Thyroid gland (tissue), 4 donors: ENCODE measurements at regions not wholly inside any gene's neighbourhood (a gene's known extent, or its start where the extent isn't known, plus 50 kb on each side); places are given as distances from the start of the nearest gene placed in this dataset.

Experiments
- DNase-seq, 2 donors: peaks; one replicate each; pipeline ENCODE4 v3.0.0-alpha.2; 2019
- H3K27ac ChIP-seq, 3 donors: fragments of 200-600 bp; sonication (generic); 1 replicate in 2 of 3; 2 replicates in 1 of 3; pipeline ENCODE4 v1.5.1; 2016 to 2019; ENCODE audit warnings: mild to moderate bottlenecking in 1 of 3, moderate library complexity in 1 of 3
- H3K27me3 ChIP-seq: fragments of 200-600 bp; sonication (generic); one replicate; pipeline ENCODE4 v1.5.1; 2019
- H3K36me3 ChIP-seq, 2 donors: fragments of 200-600 bp; sonication (generic); one replicate each; pipeline ENCODE4 v1.5.1; 2016 to 2019
- H3K4me1 ChIP-seq, 2 donors: fragments of 200-600 bp; sonication (generic); one replicate each; pipeline ENCODE4 v1.5.1; 2017 to 2019
- H3K4me3 ChIP-seq, 3 donors: fragments of 200-600 bp; sonication (generic); replicated peaks in 1 of 3; 1 replicate in 2 of 3; 2 replicates in 1 of 3; pipeline ENCODE4 v1.5.1; 2016; ENCODE audit warnings: mild to moderate bottlenecking in 1 of 3
- H3K9me3 ChIP-seq: fragments of 200-600 bp; sonication (generic); one replicate; pipeline ENCODE4 v1.5.1; 2017
- POLR2A ChIP-seq, 2 donors: fragments of 450-650 bp; IDR thresholded peaks; one replicate each; pipeline ENCODE4 v1.6.1; 2017; ENCODE audit warnings: antibody characterized with exemption in 2 of 2, mild to moderate bottlenecking in 2 of 2, moderate library complexity in 1 of 2
- WGBS, 2 donors: methylation state at CpG; one replicate each; pipeline ENCODE4 v1.1.5; 2017; 5-methylcytosine and 5-hydroxymethylcytosine counted together
- intact Hi-C: fragments of 100-400 bp; cut with DNase I; formaldehyde crosslinking; loops from one replicate; pipeline ENCODE4 v1.15.1; 2023
- TF ChIP-seq, protein P1 (sequence below), 6 experiments: fragments of 200-600 bp in 3 of 6; fragments of 450-650 bp in 3 of 6; sonication (generic) in 3 of 6; IDR thresholded peaks; one replicate each; pipeline ENCODE4 v1.5.1; 2016 to 2019; ENCODE audit warnings: antibody characterized with exemption in 6 of 6, mild to moderate bottlenecking in 2 of 6, inconsistent platforms in 1 of 6, moderate library complexity in 1 of 6

GRCh38 chr12:40508421-40508820 lies 183.8 kb upstream of the CNTN1 start:
- no peaks in the 10 kb centered on the region for H3K36me3 ChIP-seq
- H3K27ac ChIP-seq, result no peak overlapping the region
- H3K9me3 ChIP-seq, result no peaks in the 10 kb centered on the region
- no peaks in the 10 kb centered on the region for H3K27me3 ChIP-seq
- TF ChIP-seq, protein P1, sequence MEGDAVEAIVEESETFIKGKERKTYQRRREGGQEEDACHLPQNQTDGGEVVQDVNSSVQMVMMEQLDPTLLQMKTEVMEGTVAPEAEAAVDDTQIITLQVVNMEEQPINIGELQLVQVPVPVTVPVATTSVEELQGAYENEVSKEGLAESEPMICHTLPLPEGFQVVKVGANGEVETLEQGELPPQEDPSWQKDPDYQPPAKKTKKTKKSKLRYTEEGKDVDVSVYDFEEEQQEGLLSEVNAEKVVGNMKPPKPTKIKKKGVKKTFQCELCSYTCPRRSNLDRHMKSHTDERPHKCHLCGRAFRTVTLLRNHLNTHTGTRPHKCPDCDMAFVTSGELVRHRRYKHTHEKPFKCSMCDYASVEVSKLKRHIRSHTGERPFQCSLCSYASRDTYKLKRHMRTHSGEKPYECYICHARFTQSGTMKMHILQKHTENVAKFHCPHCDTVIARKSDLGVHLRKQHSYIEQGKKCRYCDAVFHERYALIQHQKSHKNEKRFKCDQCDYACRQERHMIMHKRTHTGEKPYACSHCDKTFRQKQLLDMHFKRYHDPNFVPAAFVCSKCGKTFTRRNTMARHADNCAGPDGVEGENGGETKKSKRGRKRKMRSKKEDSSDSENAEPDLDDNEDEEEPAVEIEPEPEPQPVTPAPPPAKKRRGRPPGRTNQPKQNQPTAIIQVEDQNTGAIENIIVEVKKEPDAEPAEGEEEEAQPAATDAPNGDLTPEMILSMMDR (IDR thresholded peaks at IDR 0.05), result no peak
- no peak for TF ChIP-seq POLR2A (IDR thresholded peaks at IDR 0.05)
- H3K4me1 ChIP-seq, result no peaks in the 10 kb centered on the region
- H3K4me3 ChIP-seq, result no peak overlapping the region
- WGBS, 2 donors, result 54 to 68% methylated on average over 1 of the region's 1 CpG
- DNase-seq, result no peak
- intact Hi-C loops, result no loop called here

DNA sequence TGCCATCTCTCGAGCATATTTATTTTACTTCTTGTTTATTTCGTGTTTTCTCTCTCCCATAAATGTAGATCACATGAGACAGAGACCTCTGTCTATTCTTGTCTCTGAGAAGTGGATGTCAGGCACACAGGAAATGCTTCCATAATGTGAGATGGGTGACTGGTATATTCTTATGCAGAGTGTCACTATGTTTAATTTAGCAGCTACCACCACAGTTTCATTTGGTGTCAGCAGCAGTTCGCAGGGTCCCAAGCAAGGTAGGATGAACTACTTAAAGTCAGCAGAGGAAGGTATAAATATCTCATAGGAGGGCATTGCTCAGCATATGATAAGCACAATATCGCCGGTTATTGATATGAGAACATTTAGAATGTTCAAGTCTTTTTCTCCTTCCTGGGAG lies 180.9 kb upstream of the CNTN1 start:
- H3K36me3 ChIP-seq, result no peaks in the 10 kb centered on the region
- intact Hi-C loops, result no loop called here
- TF ChIP-seq, protein P1 (IDR thresholded peaks at IDR 0.05), result no peak
- no peak for TF ChIP-seq POLR2A (IDR thresholded peaks at IDR 0.05)
- no peak for DNase-seq
- WGBS, 2 donors, result 61 to 80% methylated on average over 5 of the region's 5 CpGs
- H3K27ac ChIP-seq, result no peak overlapping the region
- H3K4me3 ChIP-seq, result no peak overlapping the region
- no peaks in the 10 kb centered on the region for H3K9me3 ChIP-seq
- no peaks in the 10 kb centered on the region for H3K27me3 ChIP-seq
- H3K4me1 ChIP-seq, result no peaks in the 10 kb centered on the region

DNA sequence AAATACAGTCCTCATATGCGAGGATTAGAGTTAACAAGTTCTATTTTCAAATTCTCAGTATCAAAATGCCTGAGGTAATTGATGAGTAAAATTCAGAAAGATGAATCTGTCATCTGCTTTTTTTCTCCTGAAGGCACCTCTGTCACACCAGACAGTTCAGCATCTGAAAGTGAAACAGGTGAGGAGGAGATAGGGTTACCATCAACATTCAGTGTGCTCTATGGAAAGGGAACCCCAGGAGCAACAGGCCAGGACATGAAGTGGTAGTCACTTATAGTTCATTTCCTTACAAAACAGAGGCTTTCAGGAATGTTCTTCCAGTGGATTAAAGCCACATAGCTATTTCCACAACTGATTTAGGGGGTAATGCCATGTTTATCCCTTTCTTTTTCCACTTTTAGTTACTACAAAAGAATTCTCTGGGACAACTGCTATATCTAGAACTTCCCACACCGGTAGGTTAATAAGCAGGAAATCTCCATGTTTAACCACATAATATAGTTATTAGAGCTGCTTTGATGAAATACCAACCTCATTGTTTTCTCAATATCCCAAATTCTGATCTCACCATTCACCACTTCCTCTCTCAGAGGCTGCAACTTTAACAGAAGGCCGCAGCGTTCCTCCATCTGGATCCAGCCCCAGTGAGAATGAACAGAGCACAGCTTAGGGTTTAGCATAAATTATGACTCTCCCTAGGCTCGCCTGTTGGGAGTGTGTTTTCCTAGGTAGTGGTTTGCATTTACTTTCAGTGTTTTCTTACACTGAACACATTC lies 177.0 kb upstream of the CNTN1 start:
- Histone ChIP-seq H3K4me3 (no peak overlapping the region), H3K9me3 (no peaks in the 10 kb centered on the region), H3K27me3 (no peaks in the 10 kb centered on the region), H3K36me3 (no peaks in the 10 kb centered on the region), H3K4me1 (no peaks in the 10 kb centered on the region), H3K27ac (no peak overlapping the region)
- TF ChIP-seq, protein P1 (IDR thresholded peaks at IDR 0.05), result no peak
- TF ChIP-seq POLR2A (IDR thresholded peaks at IDR 0.05), result no peak
- no peak for DNase-seq
- intact Hi-C loops, result no loop called here
- 49 to 64% methylated on average over 5 of the region's 5 CpGs for whole genome bisulfite sequencing, 2 donors

DNA sequence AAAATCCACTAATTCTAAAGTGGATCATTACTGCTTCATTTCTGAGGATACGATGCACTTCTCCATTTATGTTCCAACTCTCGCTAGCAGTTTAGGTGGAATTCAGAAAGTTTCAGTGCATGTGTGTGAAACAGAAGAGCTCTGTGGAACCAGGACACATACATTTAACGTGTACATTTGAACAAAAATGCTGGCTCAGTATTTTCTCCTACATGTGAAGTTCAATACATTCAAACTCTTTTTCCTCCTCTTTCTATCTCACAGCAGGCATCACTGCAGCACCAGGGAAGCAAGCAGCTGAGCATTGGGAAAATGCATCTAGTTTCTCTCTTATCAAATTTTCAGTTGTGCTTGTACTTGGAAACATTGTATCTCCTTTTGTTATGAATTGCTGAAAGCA lies 169.4 kb upstream of the CNTN1 start:
- Histone ChIP-seq H3K4me3 (no peak overlapping the region), H3K9me3 (no peaks in the 10 kb centered on the region), H3K27me3 (no peaks in the 10 kb centered on the region), H3K4me1 (no peaks in the 10 kb centered on the region), H3K36me3 (no peaks in the 10 kb centered on the region), H3K27ac (no peak overlapping the region)
- intact Hi-C loops, result no loop called here
- WGBS, 2 donors, result 92 to 93% methylated on average over 3 of the region's 3 CpGs
- DNase-seq, result no peak
- TF ChIP-seq, protein P1 (IDR thresholded peaks at IDR 0.05), result no peak
- no peak for TF ChIP-seq POLR2A (IDR thresholded peaks at IDR 0.05)

GRCh38 chr12:40525054-40525453 lies 167.2 kb upstream of the CNTN1 start:
- DNase-seq, result no peak
- WGBS, 2 donors, result 86 to 92% methylated on average over 3 of the region's 3 CpGs
- Histone ChIP-seq H3K36me3 (no peaks in the 10 kb centered on the region), H3K27me3 (no peaks in the 10 kb centered on the region), H3K4me1 (no peaks in the 10 kb centered on the region), H3K9me3 (no peaks in the 10 kb centered on the region), H3K27ac (no peak overlapping the region), H3K4me3 (no peak overlapping the region)
- intact Hi-C loops, result no loop called here
- TF ChIP-seq POLR2A (IDR thresholded peaks at IDR 0.05), result no peak
- TF ChIP-seq, protein P1 (IDR thresholded peaks at IDR 0.05), result no peak
